ENCODE measurements at regions not wholly inside any gene's neighbourhood (a gene's known extent, or its start where the extent isn't known, plus 50 kb on each side); places are given as distances from the start of the nearest gene placed in this dataset.

DNA sequence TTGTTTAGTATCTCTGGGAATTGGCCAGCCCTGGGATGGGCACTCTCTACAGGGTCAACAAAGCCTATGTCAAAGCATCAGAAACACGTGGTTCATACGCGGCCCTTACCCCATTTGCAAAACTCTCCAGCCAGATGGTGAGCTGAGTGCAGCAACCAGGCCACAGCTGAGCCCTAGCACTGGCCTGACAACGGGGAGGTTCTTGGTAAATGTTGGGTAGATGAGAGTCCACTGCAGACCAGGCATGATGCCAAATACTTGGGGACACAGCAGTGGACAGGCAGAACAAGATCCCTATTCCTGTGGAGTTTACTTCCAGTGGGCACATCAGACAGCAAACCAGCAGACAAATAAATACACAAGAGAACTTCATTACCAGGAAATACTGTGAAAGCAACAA lies 172.1 kb upstream of the SYT13 start:
- no peak for TF ChIP-seq POLR2A (IDR thresholded peaks at IDR 0.05)
- Histone ChIP-seq H3K4me3 (no peak overlapping the region), H3K4me1 (no peaks in the 10 kb centered on the region), H3K27ac (no peak overlapping the region), H3K9me3 (no peaks in the 10 kb centered on the region), H3K36me3 (no peaks in the 10 kb centered on the region), H3K27me3 (no peaks in the 10 kb centered on the region)
- DNase-seq (ENCODE audit: extremely low spot score in 2 of 2) = no peak
- intact Hi-C loops (cut with DNase I) = no loop called here

DNA sequence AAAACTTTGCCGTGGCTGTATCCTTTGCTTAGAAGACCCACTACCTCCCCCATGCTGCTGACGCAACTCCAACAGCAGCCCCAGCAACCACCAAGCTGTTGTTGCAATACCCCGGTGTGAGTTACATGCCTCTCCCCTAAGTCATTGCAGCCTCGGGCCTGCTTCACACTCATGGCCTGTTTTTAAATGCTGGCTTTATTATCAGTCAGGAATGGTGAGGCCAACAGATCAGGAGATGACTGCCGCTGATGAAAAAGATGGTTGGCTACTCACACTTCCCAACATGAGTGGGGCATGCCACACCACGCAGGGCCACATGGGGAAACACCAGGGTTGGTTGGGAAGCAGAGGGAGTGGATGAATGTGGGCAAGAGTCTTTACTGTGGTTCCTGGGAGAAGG lies 171.5 kb upstream of the SYT13 start:
- Histone ChIP-seq H3K27ac (no peak overlapping the region), H3K4me3 (no peak overlapping the region), H3K9me3 (no peaks in the 10 kb centered on the region), H3K4me1 (no peaks in the 10 kb centered on the region), H3K36me3 (no peaks in the 10 kb centered on the region), H3K27me3 (no peaks in the 10 kb centered on the region)
- no peak for DNase-seq (ENCODE audit: extremely low spot score in 2 of 2)
- intact Hi-C loops (cut with DNase I) = no loop called here
- no peak for TF ChIP-seq POLR2A (IDR thresholded peaks at IDR 0.05)
- TF ChIP-seq, protein P1, sequence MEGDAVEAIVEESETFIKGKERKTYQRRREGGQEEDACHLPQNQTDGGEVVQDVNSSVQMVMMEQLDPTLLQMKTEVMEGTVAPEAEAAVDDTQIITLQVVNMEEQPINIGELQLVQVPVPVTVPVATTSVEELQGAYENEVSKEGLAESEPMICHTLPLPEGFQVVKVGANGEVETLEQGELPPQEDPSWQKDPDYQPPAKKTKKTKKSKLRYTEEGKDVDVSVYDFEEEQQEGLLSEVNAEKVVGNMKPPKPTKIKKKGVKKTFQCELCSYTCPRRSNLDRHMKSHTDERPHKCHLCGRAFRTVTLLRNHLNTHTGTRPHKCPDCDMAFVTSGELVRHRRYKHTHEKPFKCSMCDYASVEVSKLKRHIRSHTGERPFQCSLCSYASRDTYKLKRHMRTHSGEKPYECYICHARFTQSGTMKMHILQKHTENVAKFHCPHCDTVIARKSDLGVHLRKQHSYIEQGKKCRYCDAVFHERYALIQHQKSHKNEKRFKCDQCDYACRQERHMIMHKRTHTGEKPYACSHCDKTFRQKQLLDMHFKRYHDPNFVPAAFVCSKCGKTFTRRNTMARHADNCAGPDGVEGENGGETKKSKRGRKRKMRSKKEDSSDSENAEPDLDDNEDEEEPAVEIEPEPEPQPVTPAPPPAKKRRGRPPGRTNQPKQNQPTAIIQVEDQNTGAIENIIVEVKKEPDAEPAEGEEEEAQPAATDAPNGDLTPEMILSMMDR (IDR thresholded peaks at IDR 0.05) = no peak
- no peak for TF ChIP-seq POLR2AphosphoS5 (IDR thresholded peaks at IDR 0.05; ENCODE audit: insufficient read depth in 1 of 2, low read depth in 1 of 2)

DNA sequence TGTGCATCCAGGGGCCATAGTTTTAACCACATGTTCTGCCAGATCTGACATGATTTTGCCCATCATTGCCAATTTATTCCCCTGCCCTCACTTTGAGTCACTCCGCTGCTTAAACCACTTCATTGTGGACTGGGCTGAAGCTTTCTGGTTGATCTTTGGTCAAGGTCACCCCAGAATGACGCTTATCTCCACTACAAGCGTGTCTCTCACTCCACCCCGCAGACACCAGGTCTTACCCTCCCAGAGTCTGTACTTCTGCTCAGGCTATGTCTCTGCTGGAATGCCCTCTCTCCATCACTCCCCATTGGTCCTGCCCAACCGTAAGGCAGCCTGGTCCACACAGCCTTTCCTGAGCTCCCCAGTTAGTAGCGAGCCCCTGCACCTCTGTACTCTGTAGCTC lies 170.5 kb upstream of the SYT13 start:
- no peaks in the 10 kb centered on the region for H3K4me1 ChIP-seq
- no peak for TF ChIP-seq POLR2A (IDR thresholded peaks at IDR 0.05)
- TF ChIP-seq, protein P1 (IDR thresholded peaks at IDR 0.05) = no peak
- no peak for TF ChIP-seq POLR2AphosphoS5 (IDR thresholded peaks at IDR 0.05; ENCODE audit: insufficient read depth in 1 of 2, low read depth in 1 of 2)

DNA sequence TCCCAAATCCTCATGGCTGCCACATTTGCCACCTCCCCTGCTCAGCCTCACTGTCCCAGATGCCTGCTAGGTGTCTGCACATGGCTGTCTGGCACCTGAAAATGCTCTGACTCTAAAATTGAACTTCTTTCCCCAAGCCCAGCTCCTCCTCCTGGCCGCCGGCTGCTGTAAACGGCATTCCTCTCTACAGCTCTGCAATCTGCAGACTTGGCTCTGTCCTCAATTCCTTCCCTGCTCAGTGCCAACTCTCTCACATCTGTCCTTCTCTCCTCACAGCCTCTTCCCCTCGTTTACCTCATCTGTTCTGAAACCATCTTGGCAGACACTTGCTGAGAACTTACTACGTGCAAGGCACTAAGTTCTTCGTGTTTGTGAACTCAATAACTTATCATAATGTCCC lies 169.4 kb upstream of the SYT13 start:
- DNase-seq (ENCODE audit: extremely low spot score in 2 of 2) = no peak
- Histone ChIP-seq H3K27ac (no peak overlapping the region), H3K4me3 (no peak overlapping the region), H3K9me3 (no peaks in the 10 kb centered on the region), H3K27me3 (no peaks in the 10 kb centered on the region), H3K36me3 (no peaks in the 10 kb centered on the region), H3K4me1 (no peaks in the 10 kb centered on the region)
- intact Hi-C loops (cut with DNase I) = no loop called here
- TF ChIP-seq, protein P1 (IDR thresholded peaks at IDR 0.05) = no peak
- no peak for TF ChIP-seq POLR2AphosphoS5 (IDR thresholded peaks at IDR 0.05; ENCODE audit: insufficient read depth in 1 of 2, low read depth in 1 of 2)
- no peak for TF ChIP-seq POLR2A (IDR thresholded peaks at IDR 0.05)

More for the DNA sequence above, 170.5 kb upstream of the SYT13 start:
- DNase-seq (ENCODE audit: extremely low spot score in 2 of 2) = no peak
- Histone ChIP-seq H3K36me3 (no peaks in the 10 kb centered on the region), H3K9me3 (no peaks in the 10 kb centered on the region), H3K27ac (no peak overlapping the region), H3K27me3 (no peaks in the 10 kb centered on the region), H3K4me3 (no peak overlapping the region)
- intact Hi-C loops (cut with DNase I) = no loop called here

DNA sequence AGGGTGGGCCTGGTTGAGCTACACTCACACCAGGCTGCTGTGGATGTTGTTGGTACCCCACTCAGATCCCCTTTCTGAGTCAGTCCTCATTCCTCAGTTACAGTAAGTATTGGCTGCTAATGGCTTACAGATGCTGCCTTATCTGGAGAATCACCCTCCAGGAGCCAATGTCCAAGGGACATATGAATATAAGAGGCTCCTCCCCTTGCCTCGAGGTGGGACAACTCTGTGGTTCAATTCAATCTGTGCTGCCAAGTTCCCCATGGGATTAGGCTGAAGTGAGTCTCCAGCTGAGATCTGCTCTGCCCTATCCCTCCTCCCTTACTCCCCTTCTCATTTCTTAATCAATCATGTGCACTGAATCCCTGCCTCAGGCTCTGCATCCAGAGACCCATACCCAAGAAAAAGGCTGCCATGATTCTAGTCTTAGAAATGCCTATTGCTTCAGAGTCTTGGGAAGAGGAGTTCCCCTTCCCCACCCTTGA lies 168.8 kb upstream of the SYT13 start:
- DNase-seq (ENCODE audit: extremely low spot score in 2 of 2) = no peak
- no peak overlapping the region for H3K4me3 ChIP-seq
- intact Hi-C loops (cut with DNase I) = no loop called here
- H3K4me1 ChIP-seq = no peaks in the 10 kb centered on the region
- no peaks in the 10 kb centered on the region for H3K36me3 ChIP-seq
- TF ChIP-seq, protein P1 (IDR thresholded peaks at IDR 0.05) = no peak
- TF ChIP-seq POLR2AphosphoS5 (IDR thresholded peaks at IDR 0.05; ENCODE audit: insufficient read depth in 1 of 2, low read depth in 1 of 2) = no peak
- no peak for TF ChIP-seq POLR2A (IDR thresholded peaks at IDR 0.05)
- H3K27ac ChIP-seq = no peak overlapping the region
- no peaks in the 10 kb centered on the region for H3K27me3 ChIP-seq
- H3K9me3 ChIP-seq = no peaks in the 10 kb centered on the region

DNA sequence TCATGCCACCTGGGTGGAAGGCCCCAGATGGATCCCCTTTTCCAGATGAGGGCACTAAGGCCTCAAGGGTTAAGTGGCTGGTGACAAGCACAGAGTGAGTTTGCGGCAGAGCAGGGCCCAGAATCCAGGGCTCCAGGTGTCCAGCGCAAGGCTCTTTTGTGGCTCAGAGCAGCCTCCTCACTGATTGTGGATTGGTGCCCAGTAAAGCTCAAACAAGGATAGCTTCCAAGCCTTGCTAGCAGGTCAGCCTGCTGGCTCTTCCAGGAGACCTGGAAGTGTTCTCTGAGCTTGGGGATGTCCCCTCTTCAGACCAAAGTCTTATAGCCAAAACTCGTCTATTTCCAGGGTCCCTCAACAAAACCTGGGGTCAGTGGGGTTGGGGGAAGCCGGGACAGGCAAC lies 167.6 kb upstream of the SYT13 start:
- TF ChIP-seq, protein P1 (IDR thresholded peaks at IDR 0.05) = no peak
- TF ChIP-seq POLR2AphosphoS5 (IDR thresholded peaks at IDR 0.05; ENCODE audit: insufficient read depth in 1 of 2, low read depth in 1 of 2) = no peak
- no peak for TF ChIP-seq POLR2A (IDR thresholded peaks at IDR 0.05)
- intact Hi-C loops (cut with DNase I) = no loop called here
- Histone ChIP-seq H3K4me1 (no peaks in the 10 kb centered on the region), H3K4me3 (no peak overlapping the region), H3K27me3 (no peaks in the 10 kb centered on the region), H3K36me3 (no peaks in the 10 kb centered on the region), H3K27ac (no peak overlapping the region), H3K9me3 (no peaks in the 10 kb centered on the region)
- DNase-seq (ENCODE audit: extremely low spot score in 2 of 2) = no peak

All from vagina (tissue), 2 donors.